ENCODE measurements at regions not wholly inside any gene's neighbourhood (a gene's known extent, or its start where the extent isn't known, plus 50 kb on each side); places are given as distances from the start of the nearest gene placed in this dataset.

DNA sequence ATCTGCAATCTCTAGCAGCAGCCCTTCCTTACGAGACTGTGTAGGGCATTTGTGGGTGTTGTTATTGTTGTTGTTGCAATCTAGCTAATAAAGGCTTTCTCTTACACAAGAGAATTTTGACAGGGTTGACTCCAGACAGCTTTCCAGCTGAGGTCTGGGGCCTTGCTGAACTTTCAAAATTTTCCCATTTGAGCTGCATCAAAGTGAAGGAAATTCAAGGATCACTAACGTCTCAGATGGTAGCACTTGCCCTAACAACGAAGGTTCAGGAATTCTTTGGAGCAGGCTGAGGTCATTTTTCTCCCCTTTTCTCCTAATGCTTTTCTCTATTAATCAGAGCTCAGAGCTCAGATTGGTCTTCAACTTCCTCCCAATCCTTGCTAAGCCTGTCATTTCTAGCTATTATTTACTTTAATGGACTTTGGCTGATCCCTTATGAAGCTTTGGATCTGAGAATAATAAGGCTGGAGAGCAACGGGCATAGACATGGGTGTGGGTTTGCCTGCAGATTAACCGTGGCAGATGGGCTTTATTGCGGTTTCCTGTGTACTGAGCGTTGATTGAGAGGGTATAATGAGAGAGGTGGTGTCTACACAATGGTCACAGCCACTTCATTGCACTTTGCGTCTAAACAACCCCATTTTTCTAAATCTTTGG, 614.0 kb upstream of the AGTR1 start:
- TF ChIP-seq, protein P1, sequence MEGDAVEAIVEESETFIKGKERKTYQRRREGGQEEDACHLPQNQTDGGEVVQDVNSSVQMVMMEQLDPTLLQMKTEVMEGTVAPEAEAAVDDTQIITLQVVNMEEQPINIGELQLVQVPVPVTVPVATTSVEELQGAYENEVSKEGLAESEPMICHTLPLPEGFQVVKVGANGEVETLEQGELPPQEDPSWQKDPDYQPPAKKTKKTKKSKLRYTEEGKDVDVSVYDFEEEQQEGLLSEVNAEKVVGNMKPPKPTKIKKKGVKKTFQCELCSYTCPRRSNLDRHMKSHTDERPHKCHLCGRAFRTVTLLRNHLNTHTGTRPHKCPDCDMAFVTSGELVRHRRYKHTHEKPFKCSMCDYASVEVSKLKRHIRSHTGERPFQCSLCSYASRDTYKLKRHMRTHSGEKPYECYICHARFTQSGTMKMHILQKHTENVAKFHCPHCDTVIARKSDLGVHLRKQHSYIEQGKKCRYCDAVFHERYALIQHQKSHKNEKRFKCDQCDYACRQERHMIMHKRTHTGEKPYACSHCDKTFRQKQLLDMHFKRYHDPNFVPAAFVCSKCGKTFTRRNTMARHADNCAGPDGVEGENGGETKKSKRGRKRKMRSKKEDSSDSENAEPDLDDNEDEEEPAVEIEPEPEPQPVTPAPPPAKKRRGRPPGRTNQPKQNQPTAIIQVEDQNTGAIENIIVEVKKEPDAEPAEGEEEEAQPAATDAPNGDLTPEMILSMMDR (IDR thresholded peaks at IDR 0.05 in 8 of 11, conservative IDR thresholded peaks at IDR 0.05 in 3 of 11): no peak
- no peak for TF ChIP-seq POLR2A (IDR thresholded peaks at IDR 0.05)
